Smooth muscle cell (in vitro differentiated cells): ENCODE measurements at regions not wholly inside any gene's neighbourhood (a gene's known extent, or its start where the extent isn't known, plus 50 kb on each side); places are given as distances from the start of the nearest gene placed in this dataset.

Source experiments
- DNase-seq: peaks from one replicate; lab custom pipeline; 2025; ENCODE audit not compliant: unreplicated experiment; lab: John Stamatoyannopoulos, UW
- H2AFZ ChIP-seq: fragments of 200-600 bp; sonication (generic); 2 replicates; pipeline ENCODE4 v1.6.0; 2016; ENCODE audit warnings: antibody characterized with exemption, low read depth, mild to moderate bottlenecking
- H3F3A ChIP-seq: fragments of 200-600 bp; sonication (generic); 2 replicates; pipeline ENCODE4 v1.6.0; 2017; ENCODE audit warnings: antibody characterized with exemption, low read depth
- H3K27ac ChIP-seq: fragments of 200-600 bp; sonication (generic); 2 replicates; pipeline ENCODE4 v1.5.1; 2016; ENCODE audit warnings: low read depth, mild to moderate bottlenecking
- H3K27me3 ChIP-seq: fragments of 200-600 bp; sonication (generic); 2 replicates; pipeline ENCODE4 v1.6.1; 2016; ENCODE audit warnings: low read depth, mild to moderate bottlenecking
- H3K36me3 ChIP-seq: fragments of 200-600 bp; sonication (generic); 2 replicates; pipeline ENCODE4 v1.5.1; 2016; ENCODE audit warnings: low read depth
- H3K4me1 ChIP-seq: fragments of 200-600 bp; sonication (generic); 2 replicates; pipeline ENCODE4 v1.5.1; 2016; ENCODE audit warnings: low read depth
- H3K4me2 ChIP-seq: fragments of 200-600 bp; sonication (generic); 2 replicates; pipeline ENCODE4 v1.6.0; 2016; ENCODE audit warnings: mild to moderate bottlenecking
- H3K4me3 ChIP-seq: fragments of 200-600 bp; sonication (generic); 2 replicates; pipeline ENCODE4 v1.5.1; 2016; ENCODE audit warnings: mild to moderate bottlenecking
- H3K79me2 ChIP-seq: fragments of 200-600 bp; sonication (generic); 2 replicates; pipeline ENCODE4 v1.6.0; 2016; ENCODE audit warnings: low read depth, mild to moderate bottlenecking
- H3K9ac ChIP-seq: fragments of 200-600 bp; sonication (generic); 2 replicates; pipeline ENCODE4 v1.6.0; 2016; ENCODE audit warnings: low read depth
- H3K9me3 ChIP-seq: fragments of 200-600 bp; sonication (generic); replicated peaks from 2 replicates; pipeline ENCODE4 v1.5.1; 2016; ENCODE audit warnings: low read depth
- H4K20me1 ChIP-seq: fragments of 200-600 bp; sonication (generic); 2 replicates; pipeline ENCODE4 v1.6.0; 2016; ENCODE audit warnings: low read depth
- WGBS: methylation state at CpG from one replicate; pipeline ENCODE4 v1.1.7; 2016; ENCODE audit warnings: low lambda C conversion rate; 5-methylcytosine and 5-hydroxymethylcytosine counted together
- TF ChIP-seq, protein P1 (sequence below): fragments of 200-600 bp; sonication (generic); IDR thresholded peaks from 2 replicates; pipeline ENCODE4 v1.5.1; 2017; ENCODE audit warnings: borderline replicate concordance, mild to moderate bottlenecking, antibody characterized with exemption; ENCODE audit not compliant: insufficient read depth, poor library complexity, severe bottlenecking

- H2AFZ ChIP-seq = no peak overlapping the region
- no peak overlapping the region for H3K9ac ChIP-seq
- no peak overlapping the region for H3K4me2 ChIP-seq
- no peak overlapping the region for H3K4me3 ChIP-seq
- no peaks in the 10 kb centered on the region for H4K20me1 ChIP-seq
- TF ChIP-seq, protein P1, sequence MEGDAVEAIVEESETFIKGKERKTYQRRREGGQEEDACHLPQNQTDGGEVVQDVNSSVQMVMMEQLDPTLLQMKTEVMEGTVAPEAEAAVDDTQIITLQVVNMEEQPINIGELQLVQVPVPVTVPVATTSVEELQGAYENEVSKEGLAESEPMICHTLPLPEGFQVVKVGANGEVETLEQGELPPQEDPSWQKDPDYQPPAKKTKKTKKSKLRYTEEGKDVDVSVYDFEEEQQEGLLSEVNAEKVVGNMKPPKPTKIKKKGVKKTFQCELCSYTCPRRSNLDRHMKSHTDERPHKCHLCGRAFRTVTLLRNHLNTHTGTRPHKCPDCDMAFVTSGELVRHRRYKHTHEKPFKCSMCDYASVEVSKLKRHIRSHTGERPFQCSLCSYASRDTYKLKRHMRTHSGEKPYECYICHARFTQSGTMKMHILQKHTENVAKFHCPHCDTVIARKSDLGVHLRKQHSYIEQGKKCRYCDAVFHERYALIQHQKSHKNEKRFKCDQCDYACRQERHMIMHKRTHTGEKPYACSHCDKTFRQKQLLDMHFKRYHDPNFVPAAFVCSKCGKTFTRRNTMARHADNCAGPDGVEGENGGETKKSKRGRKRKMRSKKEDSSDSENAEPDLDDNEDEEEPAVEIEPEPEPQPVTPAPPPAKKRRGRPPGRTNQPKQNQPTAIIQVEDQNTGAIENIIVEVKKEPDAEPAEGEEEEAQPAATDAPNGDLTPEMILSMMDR = no peak
- H3F3A ChIP-seq = peaks cover 14% of the 10 kb centered on the region
- H3K36me3 ChIP-seq = no peaks in the 10 kb centered on the region
- no peaks in the 10 kb centered on the region for H3K27me3 ChIP-seq
- H3K79me2 ChIP-seq = no peaks in the 10 kb centered on the region
- 66% methylated on average over 6 of the region's 6 CpGs for WGBS
- no peak overlapping the region for H3K27ac ChIP-seq
- H3K9me3 ChIP-seq = no peaks in the 10 kb centered on the region
- DNase-seq = no peak
- peaks cover 10% of the 10 kb centered on the region for H3K4me1 ChIP-seq
Observed at GRCh38 chr3:194075088-194075615, 60.8 kb upstream of the HES1 start.

- Histone ChIP-seq H3F3A (peaks cover 10% of the 10 kb centered on the region), H3K79me2 (no peaks in the 10 kb centered on the region), H3K36me3 (no peaks in the 10 kb centered on the region), H3K27me3 (no peaks in the 10 kb centered on the region), H4K20me1 (no peaks in the 10 kb centered on the region), H3K4me3 (no peak overlapping the region), H3K4me2 (no peak overlapping the region), H3K27ac (no peak overlapping the region), H3K9ac (no peak overlapping the region), H3K9me3 (no peaks in the 10 kb centered on the region), H3K4me1 (peaks cover 10% of the 10 kb centered on the region), H2AFZ (no peak overlapping the region)
- no peak for DNase-seq
- WGBS = 83% methylated on average over 6 of the region's 6 CpGs
- TF ChIP-seq, protein P1 = no peak
Observed at GRCh38 chr3:194075802-194076460, 60.0 kb upstream of the HES1 start.

DNA sequence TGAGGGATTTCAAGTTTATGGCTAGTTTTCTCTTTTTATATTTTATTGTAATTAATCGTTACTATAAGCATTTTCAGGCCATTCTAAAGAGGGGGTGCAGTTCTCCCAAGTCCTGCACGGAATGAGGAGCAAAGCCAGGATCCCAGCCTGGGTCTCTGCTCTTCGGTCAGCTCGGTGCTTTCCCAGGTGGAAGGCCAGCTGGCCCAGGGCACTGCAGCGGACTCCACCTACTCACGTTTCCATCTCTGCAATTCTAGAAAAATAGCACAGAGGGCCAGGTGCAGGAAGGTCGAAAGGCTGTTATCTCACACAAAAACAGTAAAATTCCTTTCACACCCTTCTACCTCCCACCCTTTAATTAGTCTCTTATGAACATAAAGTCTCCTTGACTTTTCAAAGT, 59.5 kb upstream of the HES1 start:
- H3K27me3 ChIP-seq = no peaks in the 10 kb centered on the region
- no peaks in the 10 kb centered on the region for H3K36me3 ChIP-seq
- H3K79me2 ChIP-seq = no peaks in the 10 kb centered on the region
- TF ChIP-seq, protein P1 = no peak
- no peaks in the 10 kb centered on the region for H4K20me1 ChIP-seq
- no peak overlapping the region for H3K4me2 ChIP-seq
- no peak overlapping the region for H2AFZ ChIP-seq
- DNase-seq = no peak
- WGBS = 94% methylated on average over 7 of the region's 7 CpGs
- no peak overlapping the region for H3K4me3 ChIP-seq
- H3F3A ChIP-seq = peaks cover 10% of the 10 kb centered on the region
- peaks cover 7% of the 10 kb centered on the region for H3K4me1 ChIP-seq
- no peaks in the 10 kb centered on the region for H3K9me3 ChIP-seq
- no peak overlapping the region for H3K9ac ChIP-seq
- no peak overlapping the region for H3K27ac ChIP-seq

- no peak overlapping the region for H3K4me3 ChIP-seq
- H3K27ac ChIP-seq = no peak overlapping the region
- H3K27me3 ChIP-seq = no peaks in the 10 kb centered on the region
- TF ChIP-seq, protein P1 = no peak
- H3K9ac ChIP-seq = no peak overlapping the region
- peaks cover 4% of the 10 kb centered on the region for H3F3A ChIP-seq
- no peak overlapping the region for H2AFZ ChIP-seq
- H3K79me2 ChIP-seq = no peaks in the 10 kb centered on the region
- no peaks in the 10 kb centered on the region for H4K20me1 ChIP-seq
- DNase-seq = no peak
- no peaks in the 10 kb centered on the region for H3K36me3 ChIP-seq
- no peaks in the 10 kb centered on the region for H3K9me3 ChIP-seq
- WGBS = 98% methylated on average over 2 of the region's 2 CpGs
- H3K4me1 ChIP-seq = peaks cover 6% of the 10 kb centered on the region
- H3K4me2 ChIP-seq = no peak overlapping the region
Observed at GRCh38 chr3:194077602-194078001, 58.3 kb upstream of the HES1 start.
